HG02588 (cell line): ENCODE measurements at regions not wholly inside any gene's neighbourhood (a gene's known extent, or its start where the extent isn't known, plus 50 kb on each side); places are given as distances from the start of the nearest gene placed in this dataset.
"Not testable (repeated sequence)": the region's sequence is repeated elsewhere in the genome, so short reads cannot be mapped to it uniquely, and the experiment has no call there.

Experiments
- ATAC-seq: cut with Tn5 transposase; IDR thresholded peaks from one replicate; pipeline ENCODE4 v1.9.1; 2021; ENCODE audit warnings: mild to moderate bottlenecking, moderate library complexity; ENCODE audit not compliant: unreplicated experiment

DNA sequence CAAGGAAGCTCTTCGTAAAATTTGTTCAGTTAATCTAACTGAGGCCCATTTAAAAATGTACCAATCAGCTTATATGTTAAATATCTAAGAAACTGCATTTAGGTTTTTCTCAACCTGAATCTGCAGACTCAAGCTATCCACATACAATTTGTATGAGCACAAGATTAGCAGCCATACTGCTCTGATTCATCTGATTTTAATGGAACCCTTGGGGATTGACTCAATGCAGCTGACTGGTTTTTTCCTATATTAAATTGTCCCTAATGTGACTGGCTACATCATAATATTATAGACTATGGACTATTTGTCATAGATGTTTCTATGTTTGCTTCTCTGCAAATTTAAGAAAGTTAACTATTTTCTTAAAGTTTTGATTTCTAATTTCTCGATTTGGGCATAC lies 451.0 kb upstream of the TUSC1 start:
- no peak for ATAC-seq

DNA sequence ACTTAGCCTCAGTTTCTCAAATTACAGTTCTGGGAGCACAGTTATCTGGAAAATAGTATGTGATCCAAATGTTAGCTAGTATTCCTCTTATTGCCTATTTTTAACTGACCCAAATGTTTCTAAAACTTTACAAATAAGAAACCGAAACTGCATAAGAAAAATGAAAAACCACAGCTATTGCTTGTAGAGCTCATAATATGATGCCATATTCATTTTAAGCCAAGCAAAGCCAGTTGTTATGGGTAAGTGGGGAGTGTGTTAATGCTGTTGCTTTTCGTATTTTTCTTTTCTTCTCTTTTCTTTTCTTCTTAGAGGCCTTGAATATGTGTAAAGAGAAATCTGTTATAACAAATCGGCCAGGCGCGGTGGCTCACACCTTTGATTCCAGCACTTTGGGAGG lies 447.4 kb upstream of the TUSC1 start:
- ATAC-seq, result no peak

- not testable (repeated sequence) for ATAC-seq
Observed at GRCh38 chr9:26116085-26116484, 437.8 kb upstream of the TUSC1 start.

DNA sequence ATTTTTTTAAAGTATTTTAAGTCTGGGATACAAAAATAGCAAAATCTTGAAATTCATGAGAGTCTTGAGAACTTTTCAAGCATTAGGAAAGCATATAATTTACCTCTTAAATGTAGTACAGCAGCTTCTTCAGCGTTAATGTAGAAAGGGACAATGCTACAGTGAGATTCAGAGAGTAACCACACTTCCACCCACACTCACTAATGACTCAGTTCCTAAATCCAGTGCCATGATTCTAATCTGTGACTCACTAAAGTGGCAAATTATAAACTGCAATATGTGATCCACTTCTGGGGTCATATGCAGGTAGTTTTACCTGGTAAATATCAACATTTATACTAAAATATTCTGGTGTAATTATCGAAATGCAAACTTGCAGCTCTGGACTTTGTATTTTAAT lies 434.5 kb upstream of the TUSC1 start:
- ATAC-seq, result no peak

DNA sequence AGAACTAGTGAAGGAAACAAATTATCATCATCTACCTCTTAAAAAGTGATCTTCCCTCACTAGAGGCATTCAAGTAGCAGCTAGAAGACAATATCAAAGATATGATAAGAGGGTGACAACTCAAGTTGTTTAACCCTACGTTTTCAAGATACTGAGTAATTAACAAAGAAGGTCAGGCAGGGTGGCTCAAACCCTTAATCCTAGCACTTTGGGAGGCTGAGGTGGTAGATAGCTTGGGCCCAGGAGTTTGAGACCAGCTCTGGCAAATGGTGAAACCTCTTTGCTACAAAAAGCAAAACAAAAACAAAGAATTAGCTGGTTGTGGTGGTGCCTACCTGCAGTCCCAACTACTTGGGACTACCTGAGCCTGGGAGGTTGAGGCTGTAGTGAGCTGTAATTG lies 408.2 kb upstream of the TUSC1 start:
- no peak for ATAC-seq

GRCh38 chr9:26081847-26082246 lies 403.6 kb upstream of the TUSC1 start:
- no peak for ATAC-seq

GRCh38 chr9:26078706-26079105 lies 400.5 kb upstream of the TUSC1 start:
- ATAC-seq, result no peak

DNA sequence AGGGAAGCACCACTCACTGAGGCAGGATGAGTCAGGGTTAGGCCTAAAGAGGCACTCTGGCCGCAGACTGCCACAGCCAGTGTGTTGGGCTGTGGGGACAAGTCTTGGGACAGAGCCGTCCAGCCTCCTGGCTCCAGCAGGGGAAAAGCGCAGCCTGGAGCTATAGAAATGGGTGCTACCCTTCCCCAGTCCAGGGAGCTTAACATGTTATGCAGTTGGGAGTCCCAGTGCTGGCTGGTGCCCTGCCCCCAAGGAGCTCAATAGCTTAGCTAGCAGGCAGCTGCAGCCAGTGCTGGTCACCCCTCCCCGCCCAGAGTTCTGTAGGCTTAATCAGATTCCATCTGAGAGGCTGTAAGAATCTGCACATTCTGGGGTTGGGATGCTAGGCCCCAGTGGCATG lies 399.6 kb upstream of the TUSC1 start:
- ATAC-seq, result no peak

- ATAC-seq, result no peak
Observed at GRCh38 chr9:26067608-26068007, 389.4 kb upstream of the TUSC1 start.

DNA sequence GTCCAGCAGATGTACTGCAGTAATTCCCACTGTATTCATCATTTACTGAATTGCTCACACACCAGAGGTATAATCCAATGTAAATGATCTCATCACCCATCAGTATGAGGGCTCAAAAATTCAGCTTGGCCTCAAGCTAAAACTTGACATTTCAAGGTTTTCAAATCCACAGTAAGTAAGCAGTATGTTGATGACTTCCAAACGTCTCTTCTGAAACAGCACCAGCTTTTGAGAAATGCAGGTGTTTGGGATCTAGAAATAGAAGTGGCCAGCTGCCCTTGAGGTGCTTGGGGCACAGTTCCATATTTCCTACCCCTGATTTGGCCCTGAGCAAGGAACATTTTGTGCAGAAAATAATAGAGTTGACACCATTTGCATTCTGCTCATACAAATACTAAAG lies 388.0 kb upstream of the TUSC1 start:
- no peak for ATAC-seq

GRCh38 chr9:26061948-26062575 lies 383.8 kb upstream of the TUSC1 start:
- ATAC-seq, result no peak

DNA sequence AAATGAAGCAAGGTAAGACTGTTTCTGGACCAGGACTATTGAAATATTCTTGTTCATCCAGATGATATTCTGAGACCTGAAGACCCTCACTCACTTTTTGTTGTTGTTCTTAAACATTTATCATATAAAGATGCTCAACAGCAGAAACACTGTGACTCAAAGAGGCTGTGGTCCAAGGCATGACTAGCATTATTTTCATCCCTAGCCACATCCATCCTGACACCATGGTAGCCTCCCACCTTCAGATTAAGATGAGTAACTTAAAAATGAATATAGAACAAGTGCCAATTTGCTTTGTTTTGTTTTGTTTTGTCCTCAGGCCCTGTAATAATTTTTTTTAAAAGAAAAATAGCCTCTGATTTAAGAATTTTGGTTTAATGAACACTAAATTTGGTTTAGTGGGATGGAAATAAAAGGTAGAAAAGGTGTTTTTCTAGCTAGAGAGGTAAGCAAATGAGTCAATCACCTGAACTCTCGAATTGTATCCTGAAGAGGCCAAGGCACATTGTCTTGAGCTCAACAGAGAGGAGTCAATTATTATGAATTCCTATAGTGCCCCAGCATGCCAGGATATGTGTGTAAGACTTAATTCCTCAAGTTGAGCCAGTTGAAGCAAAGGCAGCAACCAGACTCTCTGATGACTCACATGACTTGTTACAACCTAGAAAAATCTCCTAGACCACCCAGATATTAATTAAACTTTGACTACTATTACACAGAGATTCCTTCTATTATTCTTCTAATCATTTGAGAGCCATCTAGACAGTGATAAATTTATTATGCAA lies 380.1 kb upstream of the TUSC1 start:
- ATAC-seq, result no peak

DNA sequence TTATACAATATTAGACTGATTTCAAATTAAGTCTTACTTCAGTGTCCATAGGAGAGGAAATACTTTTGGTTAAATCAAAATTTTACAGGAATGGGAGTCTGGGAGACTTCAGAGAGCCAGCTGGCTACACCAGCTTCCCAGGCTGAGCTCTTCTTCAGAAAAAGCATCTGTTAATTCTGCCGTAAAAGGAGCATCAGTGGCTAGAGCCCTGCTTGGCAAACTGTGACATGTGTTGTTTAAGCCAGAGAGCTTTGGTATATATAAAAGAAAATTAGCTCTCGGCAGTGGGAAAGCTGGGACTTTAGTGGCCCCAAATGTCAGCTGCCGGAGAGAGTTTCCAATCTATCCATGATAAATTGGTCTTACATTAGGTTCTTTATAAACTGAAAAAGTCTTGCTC lies 378.8 kb upstream of the TUSC1 start:
- no peak for ATAC-seq

DNA sequence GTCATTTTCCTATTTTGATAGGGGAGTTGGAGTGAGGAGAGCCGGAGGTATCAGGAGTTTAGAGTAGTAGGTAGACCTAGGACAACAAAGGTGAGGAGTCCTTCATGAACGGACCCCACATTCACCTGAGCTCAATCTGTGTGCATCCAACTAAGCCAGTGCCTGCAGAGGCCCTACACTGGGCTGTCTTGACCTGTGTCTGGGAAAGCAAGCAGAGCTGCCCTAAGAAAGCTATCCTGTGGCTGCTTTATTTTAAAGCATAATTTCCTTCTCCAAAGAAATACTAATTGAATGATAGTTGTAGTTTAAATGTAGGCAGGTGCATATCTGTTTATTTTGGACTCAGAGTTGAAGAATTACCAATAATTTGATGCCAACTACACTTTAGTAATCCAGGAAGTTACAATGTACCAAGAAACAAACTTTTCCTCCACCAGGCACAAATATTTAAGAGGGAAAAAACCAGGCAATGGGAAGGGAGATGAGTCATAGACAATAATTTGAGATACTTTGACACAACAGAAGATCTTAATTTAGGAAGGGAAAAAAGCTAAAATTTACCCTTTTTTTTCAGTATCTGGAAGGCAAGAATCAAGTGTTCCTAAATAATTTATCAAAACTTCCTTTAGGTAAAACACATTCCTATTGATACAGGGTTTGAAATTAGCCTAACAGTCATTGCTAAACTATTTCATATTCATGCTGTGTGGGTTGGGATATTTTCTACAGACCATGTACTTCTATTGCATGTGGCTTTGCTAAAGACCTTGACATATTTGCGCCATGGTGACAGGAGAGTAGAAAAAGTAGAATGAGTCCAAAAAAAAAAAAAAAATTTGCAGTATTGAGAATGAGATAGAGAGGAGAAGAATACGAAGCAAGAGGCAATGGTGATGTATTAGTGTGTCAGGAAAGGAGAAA lies 376.6 kb upstream of the TUSC1 start:
- no peak for ATAC-seq

DNA sequence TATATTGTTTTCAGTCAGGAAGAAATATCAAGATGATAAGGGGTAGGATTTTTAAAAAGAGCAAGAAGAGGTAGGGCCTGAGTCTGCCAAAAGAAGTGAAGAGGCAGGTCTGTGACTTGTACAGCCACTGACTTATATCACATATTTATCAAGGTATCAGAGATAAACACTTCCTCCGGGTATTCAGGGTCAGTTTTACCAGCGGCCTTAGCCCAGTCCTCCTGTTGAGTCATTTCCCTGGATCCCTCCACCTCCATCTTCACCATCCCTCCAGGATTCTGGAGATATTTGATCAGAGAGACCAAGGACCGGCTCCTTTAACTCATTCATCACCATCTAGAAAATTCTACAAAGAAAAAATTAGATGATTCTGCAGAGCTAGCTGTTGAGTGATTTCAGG lies 375.7 kb upstream of the TUSC1 start:
- no peak for ATAC-seq

DNA sequence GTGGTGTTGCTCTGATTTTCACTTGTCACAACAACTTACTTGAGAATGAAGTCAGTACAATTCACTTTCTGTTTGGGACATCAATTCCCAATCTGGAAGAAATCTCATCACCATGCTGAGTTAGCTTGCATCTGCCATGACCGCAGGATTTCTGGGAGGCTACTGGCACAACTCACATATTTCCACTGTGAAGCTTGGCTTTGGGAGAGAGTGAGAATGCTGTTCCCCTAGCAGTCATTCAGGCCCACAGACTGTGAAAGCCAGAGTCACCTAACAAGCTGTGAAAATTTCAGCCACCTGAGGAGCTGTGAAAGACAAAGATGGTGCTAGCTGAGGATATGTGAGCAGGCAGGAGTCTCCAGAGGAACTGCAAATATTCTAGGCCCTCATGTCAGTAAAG lies 365.2 kb upstream of the TUSC1 start:
- ATAC-seq, result no peak

DNA sequence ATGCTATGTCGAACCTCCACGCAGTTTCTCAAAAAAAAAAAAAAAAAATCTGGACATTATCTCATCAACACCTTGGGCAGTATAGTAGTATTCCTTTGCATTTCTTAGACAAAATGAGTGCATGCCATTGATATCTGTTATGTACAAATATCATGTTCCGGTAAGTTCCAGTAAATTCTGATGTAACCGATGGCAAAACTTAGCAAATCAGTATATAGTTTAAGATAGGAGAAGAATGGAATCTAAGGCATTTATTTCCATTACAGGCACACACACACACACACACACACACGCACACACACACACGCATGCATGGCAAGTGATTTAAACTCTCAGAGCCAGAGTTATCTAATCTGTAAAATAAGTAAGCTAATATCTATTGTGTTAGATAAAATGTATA lies 356.5 kb upstream of the TUSC1 start:
- no peak for ATAC-seq

DNA sequence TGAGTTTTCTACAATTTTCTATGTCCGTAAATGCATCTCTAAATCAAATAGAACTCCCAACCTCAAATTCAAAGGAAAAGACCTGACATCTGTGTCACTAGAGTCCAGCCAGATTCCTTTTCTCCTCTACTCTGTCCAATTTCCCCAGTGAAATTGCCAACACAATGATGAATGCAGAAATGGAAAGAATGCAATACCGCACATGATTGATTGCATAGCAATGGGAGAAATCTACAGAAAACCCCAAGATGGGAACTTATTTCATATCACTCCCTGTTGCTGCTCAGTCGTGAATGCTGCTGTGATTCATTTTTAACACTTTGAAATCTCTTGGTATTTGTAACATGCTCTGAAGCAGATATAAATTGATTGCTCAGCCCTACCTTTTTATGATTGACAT lies 355.1 kb upstream of the TUSC1 start:
- no peak for ATAC-seq

GRCh38 chr9:26026423-26027100 lies 348.3 kb upstream of the TUSC1 start:
- ATAC-seq, result no peak

DNA sequence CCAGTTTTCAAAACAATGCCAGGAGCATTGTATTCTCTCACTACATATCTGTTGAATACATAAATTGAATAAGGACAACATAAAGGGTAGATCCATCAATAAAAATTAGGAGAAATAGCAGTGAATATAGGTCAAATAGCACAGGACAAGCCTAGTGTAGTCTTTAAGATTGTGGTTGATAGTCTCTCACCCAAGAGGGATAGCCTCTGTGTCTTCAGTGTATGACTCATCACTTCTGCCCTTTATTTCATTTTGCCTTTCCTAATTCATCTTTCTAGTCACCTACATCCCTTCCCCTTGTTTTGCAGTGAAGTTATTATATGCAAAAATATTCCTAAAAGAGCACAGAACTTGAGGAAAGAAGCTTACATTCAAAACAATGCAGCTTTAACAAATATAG lies 335.0 kb upstream of the TUSC1 start:
- ATAC-seq, result no peak

DNA sequence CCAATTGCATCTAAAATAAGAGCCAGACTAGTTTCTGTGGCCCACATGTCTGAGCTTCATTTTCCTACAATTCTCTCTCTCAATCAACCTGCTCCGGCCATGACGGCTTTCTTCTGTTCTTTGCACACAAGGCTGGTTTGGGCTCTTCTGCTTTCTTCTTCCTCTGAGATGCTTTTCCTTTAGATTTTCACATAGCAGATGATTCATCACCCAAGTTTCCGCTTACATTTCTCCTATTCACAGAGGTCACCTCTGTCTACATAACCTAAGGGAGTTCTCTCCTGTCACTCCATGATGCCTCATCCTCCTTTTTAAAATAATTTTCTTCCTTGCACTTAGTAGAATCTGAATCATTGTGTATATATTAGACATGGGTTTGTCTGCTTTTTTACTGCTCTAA lies 334.6 kb upstream of the TUSC1 start:
- ATAC-seq, result no peak
